GM18867 (cell line): ENCODE measurements at regions not wholly inside any gene's neighbourhood (a gene's known extent, or its start where the extent isn't known, plus 50 kb on each side); places are given as distances from the start of the nearest gene placed in this dataset.

Experiments used
- ATAC-seq: cut with Tn5 transposase; IDR thresholded peaks from one replicate; pipeline ENCODE4 v1.9.1; 2021; ENCODE audit warnings: mild to moderate bottlenecking, moderate library complexity; ENCODE audit not compliant: unreplicated experiment

GRCh38 chr5:30620481-30621085, 572.9 kb upstream of the CDH6 start:
- ATAC-seq, result no peak

- no peak for ATAC-seq
These were observed 585.0 kb upstream of the CDH6 start for GRCh38 chr5:30608501-30608900.

GRCh38 chr5:30607301-30607894, 586.1 kb upstream of the CDH6 start:
- ATAC-seq, result no peak

GRCh38 chr5:30605693-30606268, 587.7 kb upstream of the CDH6 start:
- ATAC-seq, result no peak

- no peak for ATAC-seq
These were observed 588.7 kb upstream of the CDH6 start for GRCh38 chr5:30604648-30605262.

- ATAC-seq, result no peak
These were observed 592.6 kb upstream of the CDH6 start for GRCh38 chr5:30600892-30601291.

- no peak for ATAC-seq
These were observed 596.9 kb upstream of the CDH6 start for GRCh38 chr5:30596495-30597064.

- no peak for ATAC-seq
These were observed 599.2 kb upstream of the CDH6 start for GRCh38 chr5:30594331-30594730.

GRCh38 chr5:30592833-30593232, 600.7 kb upstream of the CDH6 start:
- no peak for ATAC-seq

- ATAC-seq, result no peak
These were observed 612.1 kb upstream of the CDH6 start for GRCh38 chr5:30581198-30581935.

GRCh38 chr5:30574761-30575160, 618.7 kb upstream of the CDH6 start:
- ATAC-seq, result no peak

- ATAC-seq, result no peak
These were observed 621.2 kb upstream of the CDH6 start for GRCh38 chr5:30572279-30572678.

GRCh38 chr5:30561771-30562170, 631.7 kb upstream of the CDH6 start:
- no peak for ATAC-seq

- ATAC-seq, result no peak
These were observed 641.9 kb upstream of the CDH6 start for GRCh38 chr5:30551618-30552017.

GRCh38 chr5:30548580-30549305, 644.7 kb upstream of the CDH6 start:
- ATAC-seq, result no peak

- no peak for ATAC-seq
These were observed 653.3 kb upstream of the CDH6 start for GRCh38 chr5:30540150-30540549.

- no peak for ATAC-seq
These were observed 654.4 kb upstream of the CDH6 start for GRCh38 chr5:30539004-30539634.

- ATAC-seq, result no peak
These were observed 668.1 kb upstream of the CDH6 start for GRCh38 chr5:30525353-30525752.

GRCh38 chr5:30524428-30524827, 669.1 kb upstream of the CDH6 start:
- ATAC-seq, result no peak

GRCh38 chr5:30523061-30523460, 670.4 kb upstream of the CDH6 start:
- no peak for ATAC-seq
